ENCODE measurements at regions not wholly inside any gene's neighbourhood (a gene's known extent, or its start where the extent isn't known, plus 50 kb on each side); places are given as distances from the start of the nearest gene placed in this dataset.

DNA sequence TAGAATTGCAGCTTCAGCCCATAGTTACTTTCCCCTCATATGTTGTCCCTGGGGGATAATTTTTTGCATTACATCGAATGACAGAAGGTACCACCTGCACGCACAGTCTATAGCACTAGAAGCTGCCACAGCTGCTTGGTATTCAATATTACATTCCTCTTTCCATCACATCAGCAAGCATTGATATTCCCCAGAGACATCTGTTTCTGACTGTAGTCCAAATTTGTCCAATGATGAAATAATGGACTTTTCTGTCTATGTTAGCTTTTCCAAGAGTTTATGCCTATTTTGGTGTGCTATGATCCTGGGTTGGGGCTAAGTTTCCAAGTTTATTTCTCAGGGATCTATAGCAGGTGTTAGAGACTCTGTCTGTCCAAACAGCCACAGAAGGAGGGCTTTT lies 335.4 kb downstream of the LRIG3 start:
- TF ChIP-seq CTCF (IDR thresholded peaks at IDR 0.05; ENCODE audit: low read depth, low read length, poor library complexity, severe bottlenecking) (no peak), EZH2phosphoT487 (IDR thresholded peaks at IDR 0.05; ENCODE audit: borderline replicate concordance, low read length) (no peak)

All from DOHH2 (cell line).